NCI-H524 treated with DMSO at 0.1 percent for 48 hours (cell line): ENCODE measurements at regions not wholly inside any gene's neighbourhood (a gene's known extent, or its start where the extent isn't known, plus 50 kb on each side); places are given as distances from the start of the nearest gene placed in this dataset.

Experiments used
- DNase-seq: peaks from one replicate; lab custom pipeline; 2025; lab: John Stamatoyannopoulos, UW

DNA sequence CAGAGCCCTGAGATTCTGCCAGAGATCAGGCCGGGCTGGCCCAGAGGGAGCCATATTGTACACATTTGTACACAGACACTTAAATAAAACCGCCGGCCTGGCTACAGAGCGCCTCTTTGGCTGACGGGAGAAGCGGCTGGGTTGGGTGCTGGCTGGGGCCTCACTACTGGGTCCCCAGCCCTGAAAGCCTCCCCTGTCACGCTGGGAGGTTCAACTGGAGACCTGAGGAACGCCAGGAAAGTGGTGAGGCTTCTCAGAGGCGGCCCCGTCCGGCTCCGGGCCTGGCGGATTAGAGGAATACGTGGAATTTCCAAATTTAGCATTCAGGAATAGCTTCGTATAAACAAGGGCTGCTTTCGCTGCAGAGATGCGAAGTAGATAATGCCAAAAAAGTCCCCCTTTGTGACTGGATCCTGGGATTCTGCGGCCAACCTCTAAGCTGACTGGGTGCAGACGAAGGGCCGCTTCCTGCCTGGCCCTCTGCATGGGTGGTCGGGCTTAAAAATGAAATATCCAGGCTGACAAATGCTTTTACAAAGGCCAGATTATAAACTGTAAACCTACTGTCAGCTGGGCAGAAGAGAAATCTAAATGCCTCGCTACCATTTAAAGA, 252.4 kb downstream of the IRF8 start:
- no peak for DNase-seq

DNA sequence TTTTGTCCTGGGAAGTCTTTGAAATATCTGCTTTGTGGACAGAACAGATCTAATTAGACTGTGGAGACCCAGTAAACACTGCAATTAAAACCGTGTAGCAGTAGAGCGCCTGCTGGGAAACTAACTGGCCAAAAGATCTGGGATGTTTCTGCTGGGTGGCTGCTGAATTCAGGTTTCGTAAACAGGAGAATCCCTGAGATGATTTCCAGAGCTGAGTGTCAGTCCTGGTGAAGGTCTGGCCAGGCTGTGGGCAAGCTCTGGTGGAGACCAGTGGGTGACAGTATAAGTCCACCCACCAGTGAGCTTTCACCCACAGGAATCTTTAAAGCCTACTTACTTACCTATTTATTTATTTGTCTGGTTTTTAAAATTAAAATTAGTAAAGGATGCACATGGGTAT, 257.2 kb downstream of the IRF8 start:
- DNase-seq: no peak

DNA sequence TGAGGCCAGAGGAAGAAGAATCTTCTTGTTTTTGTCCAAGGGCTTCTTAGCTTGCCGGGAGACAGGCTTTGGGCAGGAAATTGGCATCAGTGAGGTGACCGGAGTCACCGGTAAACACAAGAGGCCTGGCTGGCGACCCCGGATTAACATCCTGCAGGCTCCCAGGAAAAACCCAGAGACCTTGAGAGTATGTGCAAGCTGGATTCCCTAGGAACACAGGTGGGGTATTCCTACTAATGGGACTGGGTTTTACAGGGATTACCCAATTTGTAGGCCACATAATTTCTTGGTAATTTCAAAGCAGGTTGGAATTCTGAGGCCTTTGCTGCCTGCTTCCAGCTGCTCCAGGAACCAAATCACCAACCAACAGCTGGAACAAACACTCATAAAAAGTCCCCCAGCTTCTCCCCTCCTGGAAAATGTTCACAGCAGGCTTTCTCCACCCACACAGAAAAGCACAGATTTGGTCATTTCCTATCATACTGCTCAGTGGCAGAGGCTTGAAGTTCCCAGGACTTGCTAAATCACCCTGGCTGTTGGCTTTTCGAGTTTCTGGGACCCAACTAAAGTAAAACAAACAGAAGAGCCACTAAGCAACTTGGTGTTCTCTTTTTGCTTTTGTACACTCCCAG, 258.8 kb downstream of the IRF8 start:
- no peak for DNase-seq

DNA sequence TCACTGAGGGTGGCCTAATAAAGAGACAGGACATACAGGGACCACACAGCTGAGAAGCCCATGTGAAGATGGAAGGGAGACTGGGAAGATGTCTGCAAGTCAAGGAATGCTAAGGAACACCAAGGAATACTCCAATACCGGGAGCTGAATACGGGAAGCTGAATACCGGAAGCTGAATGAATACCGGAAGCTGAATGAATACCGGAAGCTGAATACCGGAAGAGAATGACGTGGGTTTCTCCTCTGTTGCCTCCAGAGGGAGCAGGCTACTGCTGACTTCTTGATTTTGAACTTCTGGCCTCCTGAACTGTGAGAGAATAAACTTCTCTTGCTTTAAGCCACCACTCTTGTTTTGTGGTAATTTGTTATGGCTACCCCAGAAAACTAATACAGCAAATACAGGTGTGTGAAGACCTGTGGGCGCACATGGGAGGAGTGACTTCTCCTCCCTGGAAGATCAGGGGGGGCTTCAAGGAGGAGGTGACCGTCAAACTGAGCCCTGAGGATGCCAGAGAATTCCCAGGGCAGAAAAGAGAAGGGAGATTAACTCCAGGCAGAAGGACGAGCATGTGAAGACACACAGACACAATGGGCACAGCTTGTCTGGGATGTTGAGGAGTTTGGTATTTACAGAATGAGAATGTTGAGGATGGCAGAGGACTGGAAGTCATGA, 259.9 kb downstream of the IRF8 start:
- DNase-seq: no peak

DNA sequence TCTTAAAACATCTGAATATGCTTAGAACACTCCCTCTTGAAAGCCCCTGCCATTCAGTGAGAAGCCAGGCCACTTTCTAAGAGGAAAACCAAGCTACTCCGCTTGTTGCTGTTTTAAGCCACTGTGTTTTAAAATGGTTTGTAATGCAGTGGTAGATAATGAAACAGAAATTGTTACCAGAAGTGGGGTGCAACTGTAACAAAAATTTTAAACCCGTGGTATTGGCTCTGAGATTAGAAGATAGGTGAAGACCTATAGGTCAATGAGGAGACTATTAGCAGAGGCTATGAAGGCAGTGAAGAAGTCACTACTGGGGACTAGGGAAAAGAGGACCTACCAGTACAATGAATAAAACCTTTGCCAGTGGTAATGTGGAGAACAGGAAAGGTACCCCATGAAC, 266.5 kb downstream of the IRF8 start:
- DNase-seq: no peak

DNA sequence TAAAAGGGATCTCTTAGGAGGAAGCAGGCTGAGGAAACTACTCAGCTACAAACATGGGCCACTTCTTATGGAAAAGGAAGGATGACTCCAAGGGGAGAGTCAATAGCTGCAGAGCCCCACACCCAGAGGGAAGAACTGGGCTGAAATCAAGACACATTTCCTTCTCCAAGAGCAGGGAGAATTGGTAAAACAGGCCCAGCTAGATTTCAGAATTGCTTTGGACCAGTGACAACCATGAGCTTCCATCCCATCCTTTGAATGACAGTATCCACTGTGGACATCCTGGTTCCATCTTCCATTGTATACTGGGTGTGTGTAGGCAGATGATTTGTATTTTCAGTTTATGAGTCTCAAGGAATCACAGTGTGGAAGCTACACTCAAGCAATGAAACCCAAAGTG, 267.5 kb downstream of the IRF8 start:
- no peak for DNase-seq

DNA sequence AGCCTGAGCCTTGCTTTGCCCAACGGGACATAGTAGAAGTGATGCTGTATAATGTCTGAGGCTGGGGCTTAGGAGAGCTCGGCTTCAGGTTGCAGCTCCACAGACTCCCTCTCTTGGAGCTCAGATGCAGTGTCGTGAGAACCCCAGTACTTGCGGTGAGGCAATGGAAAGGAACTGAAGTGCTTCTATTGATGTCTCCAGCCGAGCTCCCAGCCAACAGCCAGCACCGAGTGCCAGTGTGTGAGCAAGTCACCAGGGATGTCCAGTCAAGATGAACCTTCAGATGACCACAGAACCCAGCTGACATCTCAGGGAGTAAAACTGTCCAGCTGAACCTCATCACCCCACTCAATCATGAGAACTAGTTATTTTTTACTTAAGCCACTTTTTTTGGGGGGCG, 268.1 kb downstream of the IRF8 start:
- no peak for DNase-seq

DNA sequence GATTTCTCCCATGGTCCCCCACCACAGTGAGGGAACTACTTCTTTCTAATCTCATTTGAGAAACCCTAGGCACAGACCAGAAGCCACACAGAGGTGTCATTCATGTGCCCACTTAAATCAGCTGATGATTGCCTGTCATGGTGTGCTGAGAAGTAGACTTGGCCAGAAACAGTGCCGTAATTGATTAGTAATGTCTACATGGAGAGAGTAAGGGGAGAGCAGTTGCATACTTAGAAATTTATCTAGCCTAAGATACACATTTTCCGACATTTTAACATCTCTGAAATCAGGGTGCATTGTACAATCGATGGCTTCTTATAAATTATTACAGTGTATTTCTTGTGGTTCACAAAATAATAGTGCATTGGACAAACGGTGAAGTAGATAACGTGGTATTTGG, 271.8 kb downstream of the IRF8 start:
- DNase-seq: no peak

DNA sequence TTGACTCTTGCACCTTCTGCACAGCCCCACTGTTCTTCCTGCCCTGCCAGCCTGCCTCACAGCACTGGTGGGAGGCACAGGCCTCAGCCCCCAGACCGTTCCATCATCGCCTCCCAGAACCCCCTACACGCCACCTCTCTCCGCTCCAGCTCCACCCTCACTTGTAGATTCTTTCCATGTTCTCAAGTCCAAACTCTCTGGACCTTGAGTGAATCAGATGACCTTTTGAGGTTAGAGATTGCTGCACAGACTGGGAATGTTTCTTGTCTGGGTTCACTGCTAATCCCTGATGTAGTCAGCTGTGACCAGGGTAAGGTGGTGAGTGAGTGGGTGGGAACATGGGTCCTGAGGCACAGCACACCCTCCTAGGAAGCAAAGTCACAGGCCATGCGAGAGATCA, 272.4 kb downstream of the IRF8 start:
- no peak for DNase-seq

DNA sequence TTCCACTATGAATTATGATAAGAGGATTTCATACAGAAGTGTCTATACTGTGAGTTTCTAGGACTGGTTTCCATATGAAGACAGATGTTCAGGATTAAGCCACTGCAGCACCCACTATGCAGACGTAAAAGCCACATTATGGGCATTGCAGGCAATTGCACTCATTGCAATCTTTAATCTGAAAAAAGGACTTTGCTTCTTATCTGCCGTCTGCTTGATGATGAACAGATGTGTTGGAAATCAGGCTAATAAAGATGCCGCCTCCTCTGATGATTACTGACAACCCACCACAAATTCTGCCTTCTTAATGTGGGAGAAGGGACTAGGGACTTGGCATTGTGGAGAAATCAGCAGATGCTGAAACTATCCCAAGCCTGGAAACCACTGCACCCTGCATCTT, 276.9 kb downstream of the IRF8 start:
- DNase-seq: no peak

DNA sequence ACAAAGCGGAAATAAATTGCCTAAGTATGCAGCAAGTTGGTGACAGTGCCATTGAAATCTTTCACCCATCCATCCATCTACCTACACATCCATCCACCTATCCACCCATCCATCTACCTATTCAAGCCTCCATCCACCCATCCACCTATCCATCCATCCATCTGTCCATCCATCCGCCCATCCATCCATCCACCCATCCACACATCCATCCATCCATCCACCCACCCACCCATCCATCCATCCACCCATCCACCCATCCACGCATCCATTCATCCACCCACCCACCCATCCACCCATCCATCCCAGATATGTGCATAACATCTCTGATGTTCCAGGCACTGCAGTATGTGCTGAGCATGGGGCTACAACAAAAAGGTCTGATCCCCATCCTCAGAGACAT, 277.5 kb downstream of the IRF8 start:
- DNase-seq: no peak

DNA sequence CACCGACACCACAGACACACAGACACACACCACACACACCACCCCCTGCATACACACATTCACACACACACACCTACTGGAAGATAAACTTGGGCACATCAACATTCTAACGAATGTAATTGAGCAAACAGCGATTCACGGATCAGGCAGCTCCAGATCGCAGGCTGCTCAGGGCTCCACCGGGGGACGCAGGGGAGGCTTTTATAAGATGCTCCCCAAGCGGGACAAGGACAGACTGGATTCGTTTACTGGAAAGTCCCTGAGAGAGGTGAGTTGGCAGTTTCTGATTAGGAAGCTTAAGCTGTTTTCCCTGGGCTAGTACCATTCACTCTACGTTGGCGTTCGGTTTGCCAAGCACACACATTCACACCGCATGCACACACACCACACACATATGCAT, 281.3 kb downstream of the IRF8 start:
- no peak for DNase-seq

DNA sequence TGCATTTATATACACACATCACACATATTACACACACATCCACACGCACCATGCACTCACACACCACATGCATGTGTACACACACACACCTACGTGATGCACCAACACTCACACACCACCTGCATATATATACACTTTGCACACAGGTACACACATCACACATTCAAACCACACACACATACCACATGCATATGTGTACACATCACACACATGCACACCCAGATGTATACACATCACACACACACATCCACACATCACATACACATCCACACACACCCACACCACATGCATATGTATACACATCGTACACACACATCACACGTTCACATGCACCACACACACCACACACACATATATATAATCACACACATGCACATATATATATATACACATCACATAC, 281.8 kb downstream of the IRF8 start:
- DNase-seq: no peak

DNA sequence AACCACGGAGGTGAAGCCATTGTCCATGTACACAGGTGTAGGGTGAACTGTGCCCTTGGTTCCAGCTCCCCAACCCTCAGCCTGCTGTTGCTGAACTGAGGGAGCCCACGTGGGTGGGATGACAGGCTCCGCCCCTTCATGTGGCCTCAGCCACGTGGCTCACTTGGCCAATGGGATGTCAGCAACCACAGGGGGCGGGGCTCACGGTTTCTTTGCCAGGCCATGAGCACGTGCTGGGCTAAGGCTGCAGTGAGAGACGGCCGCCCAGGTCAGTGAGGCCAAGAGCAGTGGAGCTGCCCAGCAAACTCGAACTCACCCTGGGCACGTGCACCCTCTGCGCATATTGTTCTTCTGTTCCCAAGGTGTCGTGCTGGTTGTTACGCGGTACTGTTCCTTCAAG, 282.6 kb downstream of the IRF8 start:
- no peak for DNase-seq

DNA sequence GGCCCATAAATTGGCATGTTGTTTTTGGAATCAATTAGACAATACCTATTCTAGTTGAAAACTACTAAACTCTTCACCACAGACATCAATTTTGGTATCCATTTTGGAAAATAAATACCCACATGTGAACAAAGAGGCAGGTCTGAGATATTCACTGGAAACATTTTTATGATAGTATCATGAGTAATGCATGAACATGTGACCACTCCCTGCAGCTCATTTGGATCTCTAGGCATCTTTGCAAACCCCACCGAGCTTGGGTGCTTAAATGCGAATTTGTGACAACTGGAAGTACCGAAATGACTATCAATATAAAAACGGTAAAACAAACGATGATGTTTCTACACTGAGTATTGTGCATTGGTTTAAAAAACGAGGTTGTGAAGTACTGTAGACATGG, 285.2 kb downstream of the IRF8 start:
- DNase-seq: no peak

DNA sequence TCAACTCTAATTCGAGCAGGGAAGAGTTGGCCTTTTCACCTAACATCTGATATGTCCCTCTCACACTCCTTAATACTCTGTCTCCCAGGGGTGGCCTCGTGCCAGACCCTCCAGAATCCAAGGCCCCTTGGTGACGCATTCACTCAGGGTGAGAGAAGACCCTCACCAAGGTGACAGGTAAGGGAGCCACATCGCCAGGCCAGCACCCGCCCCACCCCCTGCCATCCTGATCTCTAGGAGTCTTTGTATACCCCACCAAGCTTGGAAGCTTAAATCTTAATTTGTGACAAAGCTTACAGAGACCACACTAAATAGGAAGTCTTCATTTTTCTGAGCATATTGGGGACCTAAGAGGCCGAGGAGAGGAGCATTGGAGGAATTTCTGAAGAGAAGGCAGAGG, 286.1 kb downstream of the IRF8 start:
- DNase-seq: no peak

DNA sequence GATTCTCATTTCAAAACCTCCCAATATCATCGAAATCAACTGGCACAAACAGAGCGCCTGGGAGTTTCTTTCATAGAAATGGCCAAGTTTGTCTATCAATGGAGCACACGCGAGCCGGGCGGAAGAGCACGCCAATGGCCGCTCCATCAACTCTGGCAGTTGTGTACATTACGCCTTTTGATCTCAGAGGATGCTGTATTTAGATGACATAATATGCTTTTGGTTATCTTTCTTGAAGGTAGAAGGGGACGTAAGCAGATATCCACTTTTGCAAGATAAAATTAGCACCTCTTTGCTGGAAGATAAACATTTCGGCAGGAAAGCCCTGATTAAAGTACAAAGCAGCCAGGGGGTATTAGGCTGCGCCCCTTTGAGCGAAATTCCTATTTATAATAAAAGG, 287.4 kb downstream of the IRF8 start:
- no peak for DNase-seq

DNA sequence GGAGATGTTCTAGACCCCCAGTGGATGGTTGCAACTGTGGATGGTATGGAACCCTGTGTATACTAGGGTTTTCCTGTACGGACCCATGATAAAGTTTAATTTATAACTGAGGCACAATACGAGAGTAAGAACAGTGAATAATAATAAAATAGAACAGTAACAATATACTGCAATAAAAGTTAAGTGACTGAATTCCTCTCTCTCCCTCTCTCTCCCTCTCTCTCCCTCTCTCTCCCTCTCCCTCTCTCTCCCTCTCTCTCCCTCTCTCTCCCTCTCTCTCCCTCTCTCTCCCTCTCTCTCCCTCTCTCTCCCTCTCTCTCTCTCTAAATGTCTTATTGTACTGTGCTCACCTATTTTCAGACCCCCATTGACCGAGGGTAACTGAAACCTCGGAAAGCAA, 291.0 kb downstream of the IRF8 start:
- no peak for DNase-seq

DNA sequence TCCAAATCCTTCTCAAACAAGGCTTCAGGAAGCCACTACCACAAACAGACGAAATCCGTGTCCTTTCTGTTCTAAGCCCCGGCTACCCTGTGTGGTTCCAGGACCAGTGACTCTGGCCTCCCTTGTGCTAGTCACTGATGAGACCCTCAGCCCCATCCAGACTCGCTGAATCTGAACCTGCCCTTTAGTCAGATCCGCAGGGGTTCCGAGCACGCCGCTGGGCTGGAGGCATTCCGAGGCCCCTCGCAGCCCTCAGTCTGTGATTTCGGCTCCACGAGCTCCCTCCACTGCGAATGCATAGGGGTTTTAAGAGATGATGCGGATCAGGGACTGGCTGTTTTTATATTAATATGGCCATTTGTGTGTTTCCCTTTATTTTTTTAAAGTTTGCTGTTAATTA, 292.7 kb downstream of the IRF8 start:
- no peak for DNase-seq

DNA sequence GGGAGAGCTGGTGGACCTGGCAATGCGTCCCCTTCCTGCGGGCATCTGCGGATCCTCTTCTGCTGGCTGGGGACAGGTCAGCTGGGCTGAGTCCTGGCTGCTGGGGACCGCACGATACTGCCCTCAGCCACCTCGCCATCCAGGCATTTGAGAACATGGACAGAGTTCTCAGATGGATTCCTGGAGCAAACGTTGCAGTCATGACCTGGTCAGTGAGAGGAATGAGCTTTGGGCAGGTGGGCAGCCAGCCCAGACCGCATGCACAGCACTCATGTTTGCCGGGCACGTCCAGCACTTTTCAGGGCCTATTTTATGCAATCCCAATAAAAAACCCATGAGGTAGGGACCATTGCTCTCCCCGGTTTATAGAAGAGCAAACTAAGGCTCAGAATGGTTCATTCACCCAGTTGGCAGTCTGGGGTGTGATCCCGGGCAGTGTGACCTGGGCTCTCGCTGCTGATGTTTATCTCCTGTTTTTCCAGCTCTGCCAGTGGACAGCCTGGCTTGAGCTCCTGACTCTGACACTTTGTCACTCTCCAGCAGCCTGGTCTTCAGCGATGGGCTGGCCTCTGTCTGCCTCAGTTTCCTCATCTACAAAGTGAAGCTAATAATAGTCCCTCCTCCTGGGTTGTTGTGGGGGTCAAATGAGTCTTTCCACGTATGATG, 294.7 kb downstream of the IRF8 start:
- no peak for DNase-seq

DNA sequence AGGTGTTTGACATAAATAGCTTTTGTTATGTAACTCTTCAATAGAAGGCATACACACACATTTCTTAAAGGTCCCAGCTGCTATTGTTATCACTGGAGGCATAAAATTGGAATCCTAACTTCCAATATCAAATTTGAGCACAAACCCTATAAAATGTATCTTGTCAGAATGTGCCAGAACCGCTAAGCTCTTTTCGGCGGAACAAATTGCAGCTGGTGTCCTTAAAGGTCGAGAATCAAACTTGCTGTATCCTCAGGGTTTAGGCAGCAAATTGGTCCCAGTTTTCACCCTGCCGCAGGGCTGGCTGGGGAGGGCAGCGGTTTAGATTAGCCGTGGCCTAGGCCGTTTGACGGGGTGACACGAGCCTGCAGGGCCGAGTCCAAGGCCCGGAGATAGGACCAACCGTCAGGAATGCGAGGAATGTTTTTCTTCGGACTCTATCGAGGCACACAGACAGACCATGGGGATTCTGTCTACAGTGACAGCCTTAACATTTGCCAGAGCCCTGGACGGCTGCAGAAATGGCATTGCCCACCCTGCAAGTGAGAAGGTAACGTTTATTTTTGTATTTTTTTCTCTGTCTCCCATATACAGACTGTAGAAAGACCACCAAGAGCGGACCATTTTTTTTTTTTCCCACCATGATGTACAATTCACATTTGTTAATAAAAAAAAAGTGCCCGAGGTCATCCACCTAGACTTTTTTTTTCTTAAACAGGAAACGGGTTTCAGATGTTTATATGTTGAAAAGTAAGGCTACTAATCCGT, 297.1 kb downstream of the IRF8 start:
- no peak for DNase-seq

DNA sequence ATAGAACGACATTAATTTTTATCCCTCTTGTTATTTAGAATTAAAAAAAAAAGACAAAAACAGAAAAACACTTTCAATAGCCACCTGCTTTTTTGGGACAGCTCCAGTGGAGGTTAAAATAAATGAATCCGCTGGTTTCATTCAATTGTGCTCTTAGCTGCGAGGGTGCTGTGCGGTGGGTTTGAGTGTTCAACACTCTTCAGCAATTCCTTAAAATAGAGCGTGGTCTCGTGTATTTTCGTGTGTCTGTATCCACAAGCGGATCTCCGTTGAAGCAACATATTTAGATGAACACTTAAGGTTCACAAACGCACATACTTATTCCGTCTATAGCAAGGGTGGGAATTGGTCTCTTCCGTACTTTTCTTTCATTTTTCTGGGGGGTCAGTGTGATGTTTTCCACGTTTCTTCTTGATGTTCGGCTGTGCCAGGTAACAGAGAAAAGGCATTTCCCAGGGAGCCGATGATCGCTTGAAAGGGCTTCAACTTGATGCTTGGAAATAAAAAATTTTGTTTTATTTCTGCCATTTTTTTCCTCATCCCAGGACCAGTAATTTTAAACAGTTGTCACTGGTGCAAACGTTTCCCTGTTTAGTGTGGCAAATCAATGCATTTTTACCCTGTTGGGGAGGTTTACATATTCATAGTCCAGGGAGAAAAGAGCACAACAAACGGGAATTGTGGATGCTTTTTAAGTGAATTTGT, 297.9 kb downstream of the IRF8 start:
- DNase-seq: no peak
